ENCODE measurements at regions not wholly inside any gene's neighbourhood (a gene's known extent, or its start where the extent isn't known, plus 50 kb on each side); places are given as distances from the start of the nearest gene placed in this dataset.
"Not testable (repeated sequence)": the region's sequence is repeated elsewhere in the genome, so short reads cannot be mapped to it uniquely, and the experiment has no call there.

- DNase-seq: no peak
These were observed 158.3 kb downstream of the MTX2 start for GRCh38 chr2:176427549-176427948.

- DNase-seq: not testable (repeated sequence)
These were observed 159.8 kb downstream of the MTX2 start for GRCh38 chr2:176428944-176429469.

- no peak for DNase-seq
These were observed 163.2 kb downstream of the MTX2 start for GRCh38 chr2:176432434-176432833.

GRCh38 chr2:176435729-176436128 lies 166.5 kb downstream of the MTX2 start:
- DNase-seq: no peak

GRCh38 chr2:176443946-176444345 lies 174.7 kb downstream of the MTX2 start:
- no peak for DNase-seq

GRCh38 chr2:176445956-176446355 lies 176.7 kb downstream of the MTX2 start:
- DNase-seq: no peak

GRCh38 chr2:176446718-176447414 lies 177.6 kb downstream of the MTX2 start:
- DNase-seq: no peak

- DNase-seq: no peak
These were observed 178.4 kb downstream of the MTX2 start for GRCh38 chr2:176447616-176448015.

- DNase-seq: no peak
These were observed 180.6 kb downstream of the MTX2 start for GRCh38 chr2:176449852-176450251.

- DNase-seq: no peak
These were observed 184.5 kb downstream of the MTX2 start for GRCh38 chr2:176453784-176454183.

GRCh38 chr2:176454893-176455815 lies 185.9 kb downstream of the MTX2 start:
- peak; percentile 18 for DNase-seq

GRCh38 chr2:176455816-176456291 lies 186.6 kb downstream of the MTX2 start:
- DNase-seq: no peak

- no peak for DNase-seq
These were observed 188.2 kb downstream of the MTX2 start for GRCh38 chr2:176457481-176457880.

- DNase-seq: no peak
These were observed 192.0 kb downstream of the MTX2 start for GRCh38 chr2:176461098-176461808.

GRCh38 chr2:176461809-176462670 lies 192.8 kb downstream of the MTX2 start:
- DNase-seq: no peak

- DNase-seq: no peak
These were observed 194.3 kb downstream of the MTX2 start for GRCh38 chr2:176463546-176463945.

GRCh38 chr2:176464886-176465564 lies 195.8 kb downstream of the MTX2 start:
- no peak for DNase-seq

GRCh38 chr2:176466918-176467452 lies 197.7 kb downstream of the MTX2 start:
- no peak for DNase-seq

- no peak for DNase-seq
These were observed 198.4 kb downstream of the MTX2 start for GRCh38 chr2:176467595-176467994.

GRCh38 chr2:176468457-176469113 lies 199.3 kb downstream of the MTX2 start:
- no peak for DNase-seq

GRCh38 chr2:176470713-176471112 lies 201.5 kb downstream of the MTX2 start:
- DNase-seq: no peak
